ENCODE measurements at regions not wholly inside any gene's neighbourhood (a gene's known extent, or its start where the extent isn't known, plus 50 kb on each side); places are given as distances from the start of the nearest gene placed in this dataset.

GRCh38 chr20:12016291-12016690 is 98.6 kb downstream of the BTBD3 start:
- in situ Hi-C loops (cut with HindIII; ENCODE audit: low pct_unique_long_range_greater_than_20kb, low sequenced_read_pairs) = no loop called here
- no peak for DNase-seq (ENCODE audit: low read depth)

GRCh38 chr20:12019715-12020114 is 102.0 kb downstream of the BTBD3 start:
- no peak for DNase-seq (ENCODE audit: low read depth)
- in situ Hi-C loops (cut with HindIII; ENCODE audit: low pct_unique_long_range_greater_than_20kb, low sequenced_read_pairs) = no loop called here

GRCh38 chr20:12020846-12021245 is 103.2 kb downstream of the BTBD3 start:
- no peak for DNase-seq (ENCODE audit: low read depth)

GRCh38 chr20:12022126-12022525 is 104.4 kb downstream of the BTBD3 start:
- no peak for DNase-seq (ENCODE audit: low read depth)
- in situ Hi-C loops (cut with HindIII; ENCODE audit: low pct_unique_long_range_greater_than_20kb, low sequenced_read_pairs) = no loop called here

More at GRCh38 chr20:12020846-12021245, 103.2 kb downstream of the BTBD3 start:
- in situ Hi-C loops (cut with HindIII; ENCODE audit: low pct_unique_long_range_greater_than_20kb, low sequenced_read_pairs) = no loop called here

- DNase-seq (ENCODE audit: low read depth) = no peak
Observed at GRCh38 chr20:12023194-12023795, 105.6 kb downstream of the BTBD3 start.

GRCh38 chr20:12028771-12029170 is 111.1 kb downstream of the BTBD3 start:
- no peak for DNase-seq (ENCODE audit: low read depth)
- in situ Hi-C loops (cut with HindIII; ENCODE audit: low pct_unique_long_range_greater_than_20kb, low sequenced_read_pairs) = no loop called here

More at GRCh38 chr20:12023194-12023795, 105.6 kb downstream of the BTBD3 start:
- in situ Hi-C loops (cut with HindIII; ENCODE audit: low pct_unique_long_range_greater_than_20kb, low sequenced_read_pairs) = no loop called here

GRCh38 chr20:12030470-12030869 is 112.8 kb downstream of the BTBD3 start:
- in situ Hi-C loops (cut with HindIII; ENCODE audit: low pct_unique_long_range_greater_than_20kb, low sequenced_read_pairs) = no loop called here
- no peak for DNase-seq (ENCODE audit: low read depth)

- DNase-seq (ENCODE audit: low read depth) = no peak
- in situ Hi-C loops (cut with HindIII; ENCODE audit: low pct_unique_long_range_greater_than_20kb, low sequenced_read_pairs) = no loop called here
Observed at GRCh38 chr20:12036142-12036541, 118.4 kb downstream of the BTBD3 start.

GRCh38 chr20:12037521-12037920 is 119.8 kb downstream of the BTBD3 start:
- in situ Hi-C loops (cut with HindIII; ENCODE audit: low pct_unique_long_range_greater_than_20kb, low sequenced_read_pairs) = no loop called here
- no peak for DNase-seq (ENCODE audit: low read depth)

GRCh38 chr20:12040261-12040660 is 122.6 kb downstream of the BTBD3 start:
- no peak for DNase-seq (ENCODE audit: low read depth)
- in situ Hi-C loops (cut with HindIII; ENCODE audit: low pct_unique_long_range_greater_than_20kb, low sequenced_read_pairs) = no loop called here

- in situ Hi-C loops (cut with HindIII; ENCODE audit: low pct_unique_long_range_greater_than_20kb, low sequenced_read_pairs) = no loop called here
- DNase-seq (ENCODE audit: low read depth) = no peak
Observed at GRCh38 chr20:12044969-12045368, 127.3 kb downstream of the BTBD3 start.

- in situ Hi-C loops (cut with HindIII; ENCODE audit: low pct_unique_long_range_greater_than_20kb, low sequenced_read_pairs) = no loop called here
- no peak for DNase-seq (ENCODE audit: low read depth)
Observed at GRCh38 chr20:12047838-12048432, 130.2 kb downstream of the BTBD3 start.

GRCh38 chr20:12049125-12049524 is 131.4 kb downstream of the BTBD3 start:
- DNase-seq (ENCODE audit: low read depth) = no peak
- in situ Hi-C loops (cut with HindIII; ENCODE audit: low pct_unique_long_range_greater_than_20kb, low sequenced_read_pairs) = no loop called here

GRCh38 chr20:12051206-12052163 is 133.8 kb downstream of the BTBD3 start:
- no peak for DNase-seq (ENCODE audit: low read depth)
- in situ Hi-C loops (cut with HindIII; ENCODE audit: low pct_unique_long_range_greater_than_20kb, low sequenced_read_pairs) = no loop called here

GRCh38 chr20:12053353-12053752 is 135.7 kb downstream of the BTBD3 start:
- no peak for DNase-seq (ENCODE audit: low read depth)

GRCh38 chr20:12054556-12054955 is 136.9 kb downstream of the BTBD3 start:
- no peak for DNase-seq (ENCODE audit: low read depth)
- in situ Hi-C loops (cut with HindIII; ENCODE audit: low pct_unique_long_range_greater_than_20kb, low sequenced_read_pairs) = no loop called here

More at GRCh38 chr20:12053353-12053752, 135.7 kb downstream of the BTBD3 start:
- in situ Hi-C loops (cut with HindIII; ENCODE audit: low pct_unique_long_range_greater_than_20kb, low sequenced_read_pairs) = no loop called here

- in situ Hi-C loops (cut with HindIII; ENCODE audit: low pct_unique_long_range_greater_than_20kb, low sequenced_read_pairs) = no loop called here
- DNase-seq (ENCODE audit: low read depth) = no peak
Observed at GRCh38 chr20:12055161-12055560, 137.5 kb downstream of the BTBD3 start.

GRCh38 chr20:12056839-12057238 is 139.1 kb downstream of the BTBD3 start:
- in situ Hi-C loops (cut with HindIII; ENCODE audit: low pct_unique_long_range_greater_than_20kb, low sequenced_read_pairs) = no loop called here
- DNase-seq (ENCODE audit: low read depth) = no peak

- DNase-seq (ENCODE audit: low read depth) = no peak
- in situ Hi-C loops (cut with HindIII; ENCODE audit: low pct_unique_long_range_greater_than_20kb, low sequenced_read_pairs) = no loop called here
Observed at GRCh38 chr20:12057778-12058177, 140.1 kb downstream of the BTBD3 start.

Measured in Caki2 (cell line).